MV-4-11 (cell line): ENCODE measurements at regions not wholly inside any gene's neighbourhood (a gene's known extent, or its start where the extent isn't known, plus 50 kb on each side); places are given as distances from the start of the nearest gene placed in this dataset.
"Not testable (repeated sequence)": the region's sequence is repeated elsewhere in the genome, so short reads cannot be mapped to it uniquely, and the experiment has no call there.

Experiments used
- DNase-seq: peaks from one replicate; lab custom pipeline; 2025; lab: John Stamatoyannopoulos, UW

DNA sequence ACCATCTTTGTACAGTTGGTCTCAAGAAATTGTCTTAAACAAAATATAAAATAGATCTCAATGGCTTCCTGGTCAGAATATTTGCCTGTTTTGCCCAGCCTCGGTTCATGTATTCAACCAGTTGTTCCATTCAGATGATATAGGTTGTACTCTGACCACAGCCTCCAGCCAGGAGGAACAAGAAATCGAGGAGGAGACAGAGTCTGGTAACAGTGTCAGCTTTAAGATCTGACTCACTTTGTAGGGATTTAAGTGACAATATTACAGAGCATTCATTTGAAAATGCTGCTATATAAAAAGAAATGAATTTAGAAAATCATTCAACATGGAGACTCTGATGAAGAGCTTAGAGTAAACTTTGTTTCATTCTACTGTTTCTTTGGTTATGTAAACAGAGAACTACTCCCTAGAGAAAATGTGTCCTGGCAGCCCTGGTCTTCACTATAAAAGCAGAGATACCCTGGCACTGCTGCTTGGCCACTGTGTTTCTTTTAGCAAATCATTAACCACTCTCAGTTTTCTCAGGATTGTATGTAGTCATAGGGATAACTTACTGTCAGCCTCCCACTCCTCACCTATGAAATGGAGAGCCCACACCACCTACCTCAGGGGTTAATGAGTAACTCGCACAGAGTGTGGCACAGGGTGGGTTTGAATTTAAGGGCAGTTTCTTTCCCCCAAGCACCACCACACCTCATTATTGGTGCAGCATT lies 53.5 kb downstream of the PAGE2 start:
- DNase-seq: no peak

DNA sequence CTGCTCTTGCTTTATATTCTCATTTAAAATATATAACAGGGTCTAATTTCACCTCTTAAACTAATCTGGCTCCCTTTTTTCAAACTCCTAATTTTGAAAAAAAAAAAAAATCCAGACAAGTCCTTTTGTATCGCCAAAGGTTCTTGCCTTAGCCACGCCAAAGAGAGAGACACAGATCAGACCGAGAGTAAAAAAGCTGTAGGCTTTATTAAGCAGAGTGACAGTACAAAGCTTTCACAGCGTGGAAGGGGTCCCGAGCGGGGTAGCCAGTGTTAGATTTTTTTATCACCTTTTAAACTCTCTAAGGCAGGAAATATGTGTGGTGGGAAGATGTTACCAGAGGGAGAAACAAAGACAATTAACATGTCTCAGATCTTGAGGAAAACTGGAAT lies 54.1 kb downstream of the PAGE2 start:
- no peak for DNase-seq

DNA sequence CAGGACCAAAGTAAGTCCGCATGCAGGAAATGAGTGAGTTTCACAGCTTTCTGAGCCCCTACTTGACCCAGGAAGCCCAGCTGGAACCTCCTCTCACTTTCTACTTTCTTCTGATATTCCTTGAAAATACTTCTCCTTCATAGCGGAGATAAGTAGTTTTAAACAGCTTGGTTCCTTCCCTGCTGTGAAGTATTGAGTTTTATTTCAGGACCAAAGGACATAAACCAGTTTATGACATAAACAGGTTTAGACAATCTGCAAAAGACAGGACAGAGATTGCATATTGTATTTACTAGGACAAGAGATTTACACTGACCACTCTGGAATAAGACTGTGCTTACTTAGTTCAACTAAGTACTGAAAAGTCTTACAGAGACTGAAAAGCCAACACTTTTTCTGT lies 54.8 kb downstream of the PAGE2 start:
- no peak for DNase-seq

DNA sequence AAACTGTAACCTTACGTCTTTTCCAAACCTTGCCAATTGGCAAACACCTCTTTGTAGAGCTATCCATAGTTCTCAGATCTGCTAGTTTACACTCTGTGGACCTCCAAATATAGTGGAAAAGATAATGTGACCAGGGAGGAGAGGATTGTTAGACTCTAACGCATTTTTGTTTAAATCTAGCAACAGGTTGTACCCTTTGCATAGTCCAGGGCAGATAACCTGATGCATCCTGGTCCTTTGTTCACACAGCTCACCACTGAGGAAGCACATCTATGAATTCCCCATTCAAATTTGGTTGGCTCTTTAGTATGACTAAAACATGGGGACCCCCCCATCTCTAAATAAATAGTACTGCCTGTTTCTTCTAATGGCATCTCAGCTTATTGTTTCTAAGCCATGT lies 55.9 kb downstream of the PAGE2 start:
- DNase-seq: no peak

DNA sequence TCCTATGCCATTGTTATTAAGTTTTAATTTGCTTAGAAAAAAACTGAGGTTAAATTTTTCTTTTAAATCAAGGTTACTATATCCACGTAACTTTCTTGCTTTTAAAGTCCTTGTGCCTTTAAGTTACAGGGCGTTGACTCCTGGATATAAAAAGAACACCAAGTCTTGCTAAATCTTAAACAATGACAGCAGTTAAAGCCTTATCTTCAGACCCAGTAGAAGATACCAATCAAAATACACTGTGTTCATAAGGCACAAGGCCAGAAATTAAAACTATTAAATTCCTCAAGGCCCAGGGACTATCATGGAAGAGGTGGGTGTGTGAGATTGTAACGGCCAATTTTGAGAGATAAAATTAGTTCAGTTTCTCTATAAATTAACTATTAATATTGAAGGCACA lies 60.4 kb downstream of the PAGE2 start:
- DNase-seq: no peak

DNA sequence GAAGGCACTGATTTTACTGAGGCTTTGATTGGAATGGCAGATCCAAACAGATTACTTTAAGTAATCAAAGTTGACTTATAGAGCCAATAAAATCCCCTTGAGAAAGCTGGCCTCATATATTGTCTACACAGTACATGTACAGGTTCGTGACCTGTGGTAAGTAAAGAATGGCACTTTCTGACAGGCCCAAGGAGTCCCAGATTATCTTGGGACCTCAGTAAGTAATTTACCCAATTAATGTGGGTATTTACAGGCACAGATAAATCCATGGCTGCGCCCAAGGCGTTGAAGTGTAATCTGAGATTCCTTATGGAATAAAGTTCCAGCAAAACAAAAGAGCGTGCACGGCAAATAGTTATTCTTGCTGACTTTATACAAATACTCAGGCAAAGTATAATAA lies 62.4 kb downstream of the PAGE2 start:
- DNase-seq: no peak

DNA sequence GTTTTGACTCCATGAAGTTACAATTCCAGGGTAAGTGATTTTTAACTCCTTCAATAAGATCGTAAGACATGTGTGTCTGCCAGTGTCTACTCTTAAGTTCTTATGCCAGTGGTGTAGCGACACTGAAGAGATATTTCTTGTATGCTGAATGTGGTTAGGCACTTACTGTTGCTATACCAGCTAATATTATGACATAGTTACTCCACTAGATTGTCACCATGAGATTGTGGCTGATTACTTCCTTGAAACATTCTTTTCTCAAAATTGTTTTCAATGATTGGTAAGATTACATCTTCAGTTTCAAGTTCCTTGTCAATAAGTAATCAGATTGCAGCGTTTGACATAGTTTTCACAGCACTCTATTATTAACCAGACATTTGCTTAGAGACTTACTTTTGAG lies 60.6 kb upstream of the PAGE5 start:
- peak; percentile 48 for DNase-seq

DNA sequence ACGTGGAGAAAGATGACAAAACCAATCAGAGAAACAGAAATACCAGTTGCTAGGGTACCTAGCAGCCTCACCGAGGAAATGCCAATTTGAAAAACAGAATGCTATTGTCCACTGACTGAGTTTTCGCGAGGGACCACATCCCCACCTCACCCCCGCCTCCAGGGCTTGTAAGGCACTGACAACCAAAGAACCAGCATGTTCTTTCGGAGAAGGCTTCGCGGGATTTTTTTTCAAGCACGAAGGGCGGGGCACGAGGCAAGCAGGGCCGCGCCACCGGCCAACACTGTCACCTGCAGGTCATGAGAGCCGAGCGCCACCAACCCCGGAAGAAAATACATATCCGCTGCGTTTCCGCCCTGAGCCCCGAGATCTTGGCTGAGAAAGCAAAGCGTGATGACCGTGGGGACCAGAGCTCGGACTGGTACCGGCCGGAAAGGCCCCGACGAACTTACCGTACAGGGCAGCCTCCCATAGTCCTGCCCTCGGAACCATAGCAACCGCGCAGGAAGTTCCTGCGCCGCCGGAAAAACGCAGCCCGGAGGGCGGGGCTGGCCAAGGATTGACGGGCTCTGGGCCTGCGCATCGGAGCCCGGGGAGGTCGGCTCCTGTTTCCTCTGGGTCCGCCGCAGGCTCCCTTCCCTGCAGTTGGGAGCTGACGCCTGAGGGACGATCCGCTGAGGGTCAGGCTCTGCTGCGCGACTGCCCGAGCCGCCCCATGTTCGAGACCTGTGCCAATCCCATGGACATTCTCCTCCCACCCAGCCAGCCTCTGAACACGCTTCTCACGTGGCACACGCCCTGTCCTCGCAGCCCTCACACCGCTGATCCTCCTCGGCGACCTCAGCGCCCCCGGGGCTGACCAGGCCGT lies 59.2 kb upstream of the PAGE5 start:
- DNase-seq: peak; percentile 87

DNA sequence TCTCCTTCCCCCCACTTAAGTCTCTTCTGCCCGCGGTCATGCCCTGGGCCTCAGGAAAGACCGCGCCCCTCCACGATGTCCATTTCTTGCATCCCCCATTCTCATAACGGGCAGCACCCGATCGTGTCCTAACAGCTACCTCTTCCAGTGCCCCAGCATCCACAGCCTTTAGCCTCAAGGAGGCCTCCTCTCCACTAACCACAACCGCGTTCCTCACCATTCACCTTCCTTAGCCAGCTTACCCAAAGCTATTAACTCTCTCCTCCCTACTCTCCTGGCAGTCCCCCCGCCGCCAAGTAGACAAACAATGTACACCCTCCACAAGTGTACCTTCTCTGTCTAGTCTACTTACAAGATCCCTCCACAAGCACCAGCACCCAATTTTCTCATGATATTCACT lies 58.6 kb upstream of the PAGE5 start:
- DNase-seq: no peak

DNA sequence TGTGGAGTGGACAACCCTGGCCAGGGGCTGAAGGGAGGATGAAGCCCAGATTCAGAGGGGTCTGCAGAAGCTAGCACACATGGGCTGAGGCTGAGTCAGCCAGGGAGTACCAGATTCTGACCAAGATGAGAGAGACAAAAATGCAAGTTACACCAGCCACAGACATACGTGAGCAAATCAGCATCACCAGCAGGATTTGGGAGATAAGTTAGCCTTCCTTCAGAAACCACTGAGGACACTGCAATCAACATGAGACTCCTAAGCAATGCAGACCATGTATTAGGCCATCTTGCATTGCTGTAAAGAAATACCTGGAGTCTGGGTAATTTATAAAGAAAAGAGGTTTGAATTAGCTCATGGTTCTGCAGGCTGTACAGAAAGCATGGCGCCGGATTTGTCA lies 57.0 kb upstream of the PAGE5 start:
- DNase-seq: no peak

DNA sequence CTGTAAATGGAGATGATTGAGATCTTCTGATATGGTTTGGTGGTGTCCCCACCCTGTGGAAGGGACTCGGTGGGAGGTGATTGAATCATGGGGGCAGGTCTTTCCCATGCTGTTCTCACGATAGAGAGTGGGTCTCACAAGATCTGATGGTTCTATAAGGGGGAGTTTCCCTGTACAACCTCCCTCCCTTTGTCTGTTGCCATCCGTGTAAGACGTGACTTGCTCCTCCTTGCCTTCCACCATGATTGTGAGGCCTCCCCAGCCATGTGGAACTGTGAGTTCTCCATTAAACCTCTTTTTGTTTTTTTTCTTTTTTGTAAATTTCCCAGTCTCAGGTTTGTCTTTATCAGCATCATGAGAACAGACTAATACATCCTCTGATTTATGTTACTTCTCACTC lies 55.1 kb upstream of the PAGE5 start:
- not testable (repeated sequence) for DNase-seq

DNA sequence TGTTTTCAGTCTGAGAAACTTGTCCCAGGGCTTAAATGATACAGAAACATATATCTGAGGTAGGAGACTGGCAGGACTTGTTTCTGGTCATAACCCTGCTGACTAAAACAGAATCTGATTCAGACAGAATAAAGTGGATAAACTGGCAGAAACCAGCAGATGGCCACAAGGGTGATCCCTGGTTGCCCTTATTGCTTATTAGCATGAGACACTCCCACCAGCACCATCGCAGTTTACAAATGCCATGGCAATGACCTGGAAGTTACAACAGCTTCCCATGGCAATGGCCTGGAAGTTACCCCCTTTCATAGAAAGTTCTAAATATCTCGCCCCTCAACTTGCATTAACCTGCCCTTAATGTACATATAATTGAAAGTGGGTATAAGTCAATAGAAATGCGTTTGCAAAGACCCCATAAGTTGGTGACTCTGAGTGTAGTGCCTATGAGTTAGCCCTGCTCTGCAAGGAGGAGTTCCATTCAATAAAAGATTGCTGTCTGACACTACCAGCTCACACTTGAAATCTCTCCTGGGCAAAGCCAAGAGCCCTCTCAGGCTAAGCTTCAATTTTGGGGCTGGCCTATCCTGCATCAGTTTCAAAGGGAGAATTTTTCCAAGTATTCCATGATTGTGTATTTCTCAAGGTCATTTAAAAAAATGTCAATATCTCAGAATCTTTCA lies 52.9 kb upstream of the PAGE5 start:
- no peak for DNase-seq

DNA sequence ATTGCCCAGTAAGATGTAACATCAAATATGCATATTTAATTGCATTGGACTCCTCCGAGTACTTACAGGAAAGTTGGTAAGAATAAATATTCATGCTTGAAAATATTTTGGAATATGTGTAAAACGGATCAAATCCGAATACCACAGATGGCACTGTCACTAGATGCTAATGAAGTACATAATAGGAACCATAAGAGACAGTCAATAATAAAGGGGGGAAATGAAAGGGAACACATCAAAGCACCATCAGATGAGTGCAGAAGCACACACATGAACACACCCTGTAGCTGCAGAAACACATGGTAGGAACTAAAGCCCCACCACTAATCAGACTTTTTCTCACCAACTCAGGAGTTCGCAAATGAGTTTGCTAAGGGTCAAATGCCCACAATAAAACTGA lies 52.2 kb upstream of the PAGE5 start:
- DNase-seq: no peak

DNA sequence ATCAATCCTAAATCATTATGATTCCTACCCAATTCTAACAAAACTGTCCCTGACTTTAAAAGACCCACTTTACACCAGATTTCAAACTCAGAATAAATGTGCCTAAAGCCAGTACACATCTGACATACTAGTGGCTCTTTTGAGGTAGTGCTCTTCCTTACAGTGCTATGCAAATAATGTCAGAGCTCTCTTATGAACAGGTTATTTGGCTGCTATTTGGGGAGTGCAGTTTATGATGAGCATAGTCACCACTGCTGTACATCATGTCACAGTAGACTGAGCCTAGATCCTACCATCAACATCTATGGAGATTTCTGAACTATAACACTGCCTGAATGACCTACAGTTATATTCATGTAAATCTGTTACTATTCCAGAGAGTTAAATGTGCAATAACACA lies 50.4 kb upstream of the PAGE5 start:
- DNase-seq: no peak
